Choroid plexus epithelial cell (primary cell): ENCODE measurements at regions not wholly inside any gene's neighbourhood (a gene's known extent, or its start where the extent isn't known, plus 50 kb on each side); places are given as distances from the start of the nearest gene placed in this dataset.

Source experiments
- DNase-seq: peaks from one replicate; pipeline ENCODE4 v3.0.0-alpha.2; 2010; ENCODE audit warnings: low read depth
- H3K4me3 ChIP-seq: 2 replicates; pipeline ENCODE4 v1.5.1; 2011; ENCODE audit warnings: low read depth, mild to moderate bottlenecking, control low read depth, low read length, moderate library complexity
- TF ChIP-seq, protein P1 (sequence below): conservative IDR thresholded peaks from 2 replicates; pipeline ENCODE4 v1.5.1; 2011; ENCODE audit warnings: low read depth, mild to moderate bottlenecking, control low read depth, inconsistent platforms, low read length, moderate library complexity

DNA sequence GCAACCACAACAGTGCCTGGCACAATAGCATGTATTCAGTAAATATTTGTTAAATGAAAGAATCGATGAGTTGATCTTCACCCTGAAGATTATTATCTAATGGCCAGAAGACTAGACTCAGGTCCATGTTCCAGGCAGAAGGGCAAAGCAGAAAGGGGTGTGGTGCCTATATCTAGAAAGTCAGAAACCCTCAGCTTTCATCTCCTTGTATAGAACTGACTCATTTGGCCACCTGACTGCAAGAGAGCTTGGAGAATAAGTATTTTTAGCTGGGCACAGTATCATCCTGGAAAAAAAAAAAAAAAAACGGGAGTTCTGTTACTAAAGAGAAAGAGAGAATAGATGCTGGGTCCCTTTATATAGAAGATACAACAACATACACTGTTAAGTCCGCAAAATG, 69.7 kb upstream of the SPRED1 start:
- TF ChIP-seq, protein P1, sequence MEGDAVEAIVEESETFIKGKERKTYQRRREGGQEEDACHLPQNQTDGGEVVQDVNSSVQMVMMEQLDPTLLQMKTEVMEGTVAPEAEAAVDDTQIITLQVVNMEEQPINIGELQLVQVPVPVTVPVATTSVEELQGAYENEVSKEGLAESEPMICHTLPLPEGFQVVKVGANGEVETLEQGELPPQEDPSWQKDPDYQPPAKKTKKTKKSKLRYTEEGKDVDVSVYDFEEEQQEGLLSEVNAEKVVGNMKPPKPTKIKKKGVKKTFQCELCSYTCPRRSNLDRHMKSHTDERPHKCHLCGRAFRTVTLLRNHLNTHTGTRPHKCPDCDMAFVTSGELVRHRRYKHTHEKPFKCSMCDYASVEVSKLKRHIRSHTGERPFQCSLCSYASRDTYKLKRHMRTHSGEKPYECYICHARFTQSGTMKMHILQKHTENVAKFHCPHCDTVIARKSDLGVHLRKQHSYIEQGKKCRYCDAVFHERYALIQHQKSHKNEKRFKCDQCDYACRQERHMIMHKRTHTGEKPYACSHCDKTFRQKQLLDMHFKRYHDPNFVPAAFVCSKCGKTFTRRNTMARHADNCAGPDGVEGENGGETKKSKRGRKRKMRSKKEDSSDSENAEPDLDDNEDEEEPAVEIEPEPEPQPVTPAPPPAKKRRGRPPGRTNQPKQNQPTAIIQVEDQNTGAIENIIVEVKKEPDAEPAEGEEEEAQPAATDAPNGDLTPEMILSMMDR: no peak
- DNase-seq: no peak
- no peak overlapping the region for H3K4me3 ChIP-seq

DNA sequence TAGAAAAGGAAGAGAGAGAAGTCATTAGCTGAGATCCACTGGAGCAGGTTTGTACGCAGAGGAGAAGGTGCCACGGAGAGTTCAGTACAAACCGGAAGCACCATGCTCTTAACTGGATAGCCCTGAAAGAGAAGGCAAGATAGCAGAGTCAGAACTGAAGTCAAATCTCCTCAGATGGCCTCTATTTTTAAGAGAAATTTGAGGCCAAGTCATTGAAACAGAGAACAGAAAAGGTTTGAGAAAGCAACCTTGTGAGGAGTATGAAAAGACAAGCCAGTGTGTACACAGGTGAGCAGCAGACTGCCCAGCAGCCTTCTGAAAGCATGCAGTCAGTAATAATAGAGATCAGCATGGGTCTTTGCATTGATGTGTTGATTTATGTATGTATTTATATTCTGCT, 66.1 kb upstream of the SPRED1 start:
- TF ChIP-seq, protein P1: no peak
- H3K4me3 ChIP-seq: no peak overlapping the region
- DNase-seq: no peak

- DNase-seq: no peak
- TF ChIP-seq, protein P1: no peak
- H3K4me3 ChIP-seq: no peak overlapping the region
Measured at GRCh38 chr15:38187630-38188313, 64.9 kb upstream of the SPRED1 start.

- H3K4me3 ChIP-seq: no peak overlapping the region
- TF ChIP-seq, protein P1: no peak
- DNase-seq: peak; percentile 16
Measured at GRCh38 chr15:38189671-38190295, 62.9 kb upstream of the SPRED1 start.

GRCh38 chr15:38190501-38190900, 62.1 kb upstream of the SPRED1 start:
- no peak overlapping the region for H3K4me3 ChIP-seq
- DNase-seq: no peak
- TF ChIP-seq, protein P1: no peak

DNA sequence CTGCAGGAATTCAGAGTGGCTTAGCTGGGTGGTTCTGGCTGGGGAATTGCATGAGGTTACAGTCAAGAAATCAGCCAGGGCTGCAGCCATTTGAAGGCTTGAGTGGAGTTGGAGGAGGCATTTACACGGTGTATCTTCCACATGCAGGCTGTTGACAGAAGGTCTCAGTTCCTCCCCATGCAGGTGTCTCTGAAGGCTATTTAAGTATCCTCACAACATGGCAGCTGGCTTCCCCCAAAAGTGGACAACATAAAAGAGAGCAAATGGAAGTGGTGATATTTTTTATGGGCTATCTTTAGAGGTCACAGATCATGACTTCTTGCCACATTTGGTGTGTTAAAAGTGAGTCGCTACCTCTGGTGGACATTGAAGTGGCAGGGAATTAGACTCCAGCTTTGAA, 60.1 kb upstream of the SPRED1 start:
- TF ChIP-seq, protein P1: no peak
- no peak overlapping the region for H3K4me3 ChIP-seq
- DNase-seq: no peak

DNA sequence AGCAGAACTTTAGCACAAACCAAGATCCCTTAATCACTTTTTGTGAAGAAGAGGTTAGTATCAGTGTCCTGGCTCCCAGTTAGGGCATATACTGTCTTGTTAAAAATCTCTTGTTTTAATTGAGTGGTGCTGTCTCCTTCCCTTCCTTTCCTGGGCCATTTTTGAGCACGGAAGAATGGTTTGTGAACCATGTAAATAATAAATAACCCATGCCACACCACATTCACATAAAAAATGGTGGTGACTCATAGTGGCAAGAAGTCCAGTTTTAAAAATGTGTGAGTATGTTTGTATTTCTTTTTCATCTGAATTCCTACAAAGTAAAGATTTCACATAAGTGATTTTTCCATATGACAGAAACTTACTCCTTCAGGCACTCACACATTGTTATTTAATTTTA, 59.1 kb upstream of the SPRED1 start:
- H3K4me3 ChIP-seq: no peak overlapping the region
- TF ChIP-seq, protein P1: no peak
- peak; percentile 20 for DNase-seq
